ENCODE measurements at regions not wholly inside any gene's neighbourhood (a gene's known extent, or its start where the extent isn't known, plus 50 kb on each side); places are given as distances from the start of the nearest gene placed in this dataset.

DNA sequence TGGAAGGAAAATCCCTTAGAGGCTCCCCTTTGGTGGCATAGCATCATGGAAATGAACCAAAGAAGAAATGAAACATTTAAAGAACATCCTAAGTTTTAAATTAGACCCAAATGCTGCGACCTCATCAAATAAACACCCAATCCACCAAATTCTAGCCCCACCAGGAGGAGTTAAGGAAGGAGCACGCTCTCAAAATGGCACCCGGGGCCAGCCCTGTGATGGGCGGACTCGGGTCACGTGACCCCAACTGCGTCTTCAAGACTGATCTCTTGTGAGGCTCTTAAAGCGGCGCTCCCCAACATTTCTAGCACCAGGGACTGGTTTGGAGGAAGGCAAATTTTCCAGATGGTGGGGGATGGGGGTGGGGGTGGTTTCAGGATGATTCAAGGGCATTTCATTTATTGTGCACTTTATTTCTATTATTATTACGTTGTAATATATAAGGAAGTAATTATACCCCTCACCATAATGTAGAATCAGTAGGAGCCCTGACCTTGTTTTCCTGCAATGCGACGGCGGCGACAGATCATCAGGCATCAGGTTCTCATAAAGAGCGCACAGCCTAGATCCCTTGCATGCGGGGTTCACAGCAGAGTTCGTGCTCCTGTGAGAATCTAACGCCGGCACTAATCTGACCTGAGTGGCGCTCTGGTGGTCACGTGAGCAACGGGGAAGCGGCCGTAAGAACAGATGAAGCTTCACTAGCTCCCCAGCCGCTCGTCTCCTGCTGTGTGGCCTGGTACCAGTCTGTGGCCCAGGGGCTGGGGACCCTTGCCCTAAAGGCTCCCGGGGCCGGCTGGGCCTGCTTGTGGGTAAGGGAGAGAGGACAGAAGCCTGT is 55.3 kb upstream of the SLC22A11 start:
- H4K20me1 ChIP-seq (ENCODE audit: low read depth) = no peaks in the 10 kb centered on the region
- no peak overlapping the region for H3K4me3 Mint-ChIP-seq
- H3K4me2 ChIP-seq = no peak overlapping the region
- no peaks in the 10 kb centered on the region for H3K36me3 ChIP-seq
- peaks cover 2% of the 10 kb centered on the region for H3K27me3 Mint-ChIP-seq (ENCODE audit: insufficient read depth, low read depth)
- H3K4me3 ChIP-seq = no peak overlapping the region
- no peak for TF ChIP-seq EZH2phosphoT487 (IDR thresholded peaks at IDR 0.05)
- TF ChIP-seq EZH2 (IDR thresholded peaks at IDR 0.05) = no peak
- no peak overlapping the region for H3K9ac ChIP-seq
- peaks cover 31% of the 10 kb centered on the region for H3K27me3 ChIP-seq
- H3K9me3 ChIP-seq (ENCODE audit: low read depth) = no peaks in the 10 kb centered on the region
- no peak overlapping the region for H3K27ac ChIP-seq
- DNase-seq (ENCODE audit: low spot score) = no peak
- H3F3A ChIP-seq (ENCODE audit: low read depth) = no peaks in the 10 kb centered on the region
- H3K36me3 Mint-ChIP-seq = no peaks in the 10 kb centered on the region
- H2AFZ ChIP-seq (replicated peaks) = peak overlapping the region; percentile 26
- peaks cover 6% of the 10 kb centered on the region for H3K9me3 Mint-ChIP-seq
- H3K27ac Mint-ChIP-seq = no peak overlapping the region
- no peaks in the 10 kb centered on the region for H3K79me2 ChIP-seq (ENCODE audit: low read depth)
- H3K4me1 Mint-ChIP-seq = no peaks in the 10 kb centered on the region
- no peaks in the 10 kb centered on the region for H3K4me1 ChIP-seq

DNA sequence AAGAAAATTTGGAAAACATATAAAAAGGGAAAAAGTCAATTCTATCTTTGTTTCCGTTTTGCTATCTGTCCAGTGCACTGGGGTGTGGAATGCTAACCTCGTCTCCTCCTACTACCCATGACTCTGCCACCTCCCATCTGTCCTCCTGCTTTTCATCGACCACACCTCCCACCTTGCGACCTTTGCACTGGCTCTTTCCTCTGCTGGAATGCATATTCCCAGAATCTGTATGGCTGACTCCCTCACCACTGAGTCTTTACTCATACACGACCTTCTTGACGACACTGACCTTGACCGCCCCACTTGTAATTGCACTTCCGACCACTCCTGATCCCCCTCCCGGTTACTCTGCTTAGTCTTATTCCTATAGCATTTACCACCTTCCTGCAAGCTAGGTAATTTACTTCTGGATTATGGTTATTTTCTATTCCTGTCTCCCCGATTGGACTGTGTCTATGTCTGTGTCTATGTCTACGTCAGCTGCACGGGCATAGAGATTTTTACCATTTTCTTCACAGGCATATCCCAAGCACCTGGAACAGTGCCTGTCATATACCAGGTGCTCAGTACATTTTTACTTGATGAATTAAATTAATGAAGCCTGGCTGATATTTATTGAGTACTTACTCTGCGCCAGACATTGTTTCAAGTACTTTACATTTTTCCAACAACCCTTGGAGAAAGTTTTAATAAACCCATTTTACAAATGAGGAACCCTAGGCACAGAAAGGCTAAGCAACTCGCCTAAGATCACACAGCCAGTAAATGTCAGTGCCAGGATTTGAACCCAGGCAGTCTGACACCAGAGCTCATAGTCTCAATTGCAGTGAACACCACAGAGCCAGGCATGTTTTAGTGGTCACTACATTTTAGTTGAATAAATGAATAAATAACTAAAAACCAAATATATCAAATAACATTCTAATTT is 54.0 kb upstream of the SLC22A11 start:
- H3K4me2 ChIP-seq = no peak overlapping the region
- H4K20me1 ChIP-seq (ENCODE audit: low read depth) = no peaks in the 10 kb centered on the region
- peaks cover 2% of the 10 kb centered on the region for H3K27me3 Mint-ChIP-seq (ENCODE audit: insufficient read depth, low read depth)
- H3K36me3 Mint-ChIP-seq = no peaks in the 10 kb centered on the region
- no peak overlapping the region for H3K4me3 Mint-ChIP-seq
- no peak overlapping the region for H3K4me3 ChIP-seq
- no peaks in the 10 kb centered on the region for H3F3A ChIP-seq (ENCODE audit: low read depth)
- H3K36me3 ChIP-seq = no peaks in the 10 kb centered on the region
- no peaks in the 10 kb centered on the region for H3K4me1 Mint-ChIP-seq
- no peaks in the 10 kb centered on the region for H3K79me2 ChIP-seq (ENCODE audit: low read depth)
- no peak for DNase-seq (ENCODE audit: low spot score)
- H3K9me3 Mint-ChIP-seq = peaks cover 6% of the 10 kb centered on the region
- H3K27me3 ChIP-seq = peaks cover 24% of the 10 kb centered on the region
- H3K9ac ChIP-seq = no peak overlapping the region
- no peaks in the 10 kb centered on the region for H3K9me3 ChIP-seq (ENCODE audit: low read depth)
- H3K27ac Mint-ChIP-seq = no peak overlapping the region
- H2AFZ ChIP-seq (replicated peaks) = no peak overlapping the region
- TF ChIP-seq, protein P1, sequence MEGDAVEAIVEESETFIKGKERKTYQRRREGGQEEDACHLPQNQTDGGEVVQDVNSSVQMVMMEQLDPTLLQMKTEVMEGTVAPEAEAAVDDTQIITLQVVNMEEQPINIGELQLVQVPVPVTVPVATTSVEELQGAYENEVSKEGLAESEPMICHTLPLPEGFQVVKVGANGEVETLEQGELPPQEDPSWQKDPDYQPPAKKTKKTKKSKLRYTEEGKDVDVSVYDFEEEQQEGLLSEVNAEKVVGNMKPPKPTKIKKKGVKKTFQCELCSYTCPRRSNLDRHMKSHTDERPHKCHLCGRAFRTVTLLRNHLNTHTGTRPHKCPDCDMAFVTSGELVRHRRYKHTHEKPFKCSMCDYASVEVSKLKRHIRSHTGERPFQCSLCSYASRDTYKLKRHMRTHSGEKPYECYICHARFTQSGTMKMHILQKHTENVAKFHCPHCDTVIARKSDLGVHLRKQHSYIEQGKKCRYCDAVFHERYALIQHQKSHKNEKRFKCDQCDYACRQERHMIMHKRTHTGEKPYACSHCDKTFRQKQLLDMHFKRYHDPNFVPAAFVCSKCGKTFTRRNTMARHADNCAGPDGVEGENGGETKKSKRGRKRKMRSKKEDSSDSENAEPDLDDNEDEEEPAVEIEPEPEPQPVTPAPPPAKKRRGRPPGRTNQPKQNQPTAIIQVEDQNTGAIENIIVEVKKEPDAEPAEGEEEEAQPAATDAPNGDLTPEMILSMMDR (IDR thresholded peaks at IDR 0.05) = no peak
- TF ChIP-seq EZH2phosphoT487 (IDR thresholded peaks at IDR 0.05) = no peak
- TF ChIP-seq EZH2 (IDR thresholded peaks at IDR 0.05) = no peak
- H3K27ac ChIP-seq = no peak overlapping the region
- H3K4me1 ChIP-seq = no peaks in the 10 kb centered on the region

GRCh38 chr11:64502634-64503033 is 53.1 kb upstream of the SLC22A11 start:
- H3K27ac Mint-ChIP-seq = no peak overlapping the region
- Histone ChIP-seq H3K4me3 (no peak overlapping the region), H3K9me3 (ENCODE audit: low read depth) (no peaks in the 10 kb centered on the region), H3K4me1 (no peaks in the 10 kb centered on the region), H3K27me3 (peaks cover 24% of the 10 kb centered on the region), H2AFZ (replicated peaks) (no peak overlapping the region), H3K27ac (no peak overlapping the region), H3K79me2 (ENCODE audit: low read depth) (no peaks in the 10 kb centered on the region), H3K4me2 (no peak overlapping the region), H3K36me3 (no peaks in the 10 kb centered on the region), H3F3A (ENCODE audit: low read depth) (no peaks in the 10 kb centered on the region), H3K9ac (no peak overlapping the region), H4K20me1 (ENCODE audit: low read depth) (no peaks in the 10 kb centered on the region)
- H3K4me1 Mint-ChIP-seq = no peaks in the 10 kb centered on the region
- peaks cover 2% of the 10 kb centered on the region for H3K27me3 Mint-ChIP-seq (ENCODE audit: insufficient read depth, low read depth)
- H3K4me3 Mint-ChIP-seq = no peak overlapping the region
- H3K36me3 Mint-ChIP-seq = no peaks in the 10 kb centered on the region
- peaks cover 6% of the 10 kb centered on the region for H3K9me3 Mint-ChIP-seq
- DNase-seq (ENCODE audit: low spot score) = no peak
- TF ChIP-seq EZH2 (IDR thresholded peaks at IDR 0.05) (no peak), EZH2phosphoT487 (IDR thresholded peaks at IDR 0.05) (no peak)
- TF ChIP-seq, protein P1 (IDR thresholded peaks at IDR 0.05) = no peak
